ENCODE measurements at regions not wholly inside any gene's neighbourhood (a gene's known extent, or its start where the extent isn't known, plus 50 kb on each side); places are given as distances from the start of the nearest gene placed in this dataset.

GRCh38 chr9:85430659-85431338 lies 311.0 kb downstream of the AGTPBP1 start:
- Histone ChIP-seq H4K20me1 (ENCODE audit: insufficient read depth, low read length, poor library complexity, severe bottlenecking) (no peaks in the 10 kb centered on the region), H3K4me1 (ENCODE audit: insufficient read depth, low read length, poor library complexity, severe bottlenecking) (no peaks in the 10 kb centered on the region), H3K4me2 (ENCODE audit: low read depth, low read length, poor library complexity, severe bottlenecking) (no peak overlapping the region), H2AFZ (ENCODE audit: low read length) (no peak overlapping the region), H3K4me3 (ENCODE audit: low read length, poor library complexity, severe bottlenecking) (no peak overlapping the region), H3F3A (ENCODE audit: low read depth) (no peaks in the 10 kb centered on the region), H3K9me2 (replicated peaks; ENCODE audit: low read depth, low read length) (no peaks in the 10 kb centered on the region), H3K79me2 (ENCODE audit: insufficient read depth, low read length) (no peaks in the 10 kb centered on the region), H3K9ac (ENCODE audit: low read depth, low read length, poor library complexity, severe bottlenecking) (no peak overlapping the region), H3K9me3 (ENCODE audit: insufficient read depth, low read depth, low read length) (no peaks in the 10 kb centered on the region), H3K27me3 (ENCODE audit: insufficient read depth, low read length, poor library complexity, severe bottlenecking) (no peaks in the 10 kb centered on the region), H3K36me3 (ENCODE audit: insufficient read depth, low read length) (no peaks in the 10 kb centered on the region)
- TF ChIP-seq, protein P1, sequence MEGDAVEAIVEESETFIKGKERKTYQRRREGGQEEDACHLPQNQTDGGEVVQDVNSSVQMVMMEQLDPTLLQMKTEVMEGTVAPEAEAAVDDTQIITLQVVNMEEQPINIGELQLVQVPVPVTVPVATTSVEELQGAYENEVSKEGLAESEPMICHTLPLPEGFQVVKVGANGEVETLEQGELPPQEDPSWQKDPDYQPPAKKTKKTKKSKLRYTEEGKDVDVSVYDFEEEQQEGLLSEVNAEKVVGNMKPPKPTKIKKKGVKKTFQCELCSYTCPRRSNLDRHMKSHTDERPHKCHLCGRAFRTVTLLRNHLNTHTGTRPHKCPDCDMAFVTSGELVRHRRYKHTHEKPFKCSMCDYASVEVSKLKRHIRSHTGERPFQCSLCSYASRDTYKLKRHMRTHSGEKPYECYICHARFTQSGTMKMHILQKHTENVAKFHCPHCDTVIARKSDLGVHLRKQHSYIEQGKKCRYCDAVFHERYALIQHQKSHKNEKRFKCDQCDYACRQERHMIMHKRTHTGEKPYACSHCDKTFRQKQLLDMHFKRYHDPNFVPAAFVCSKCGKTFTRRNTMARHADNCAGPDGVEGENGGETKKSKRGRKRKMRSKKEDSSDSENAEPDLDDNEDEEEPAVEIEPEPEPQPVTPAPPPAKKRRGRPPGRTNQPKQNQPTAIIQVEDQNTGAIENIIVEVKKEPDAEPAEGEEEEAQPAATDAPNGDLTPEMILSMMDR (conservative IDR thresholded peaks at IDR 0.05; ENCODE audit: low read length), result no peak
- no peak for TF ChIP-seq EZH2phosphoT487 (IDR thresholded peaks at IDR 0.05; ENCODE audit: borderline replicate concordance)

- TF ChIP-seq, protein P1 (conservative IDR thresholded peaks at IDR 0.05; ENCODE audit: low read length), result no peak
- TF ChIP-seq EZH2phosphoT487 (IDR thresholded peaks at IDR 0.05; ENCODE audit: borderline replicate concordance), result no peak
- Histone ChIP-seq H2AFZ (ENCODE audit: low read length) (no peak overlapping the region), H3K27me3 (ENCODE audit: insufficient read depth, low read length, poor library complexity, severe bottlenecking) (no peaks in the 10 kb centered on the region), H3F3A (ENCODE audit: low read depth) (no peaks in the 10 kb centered on the region), H4K20me1 (ENCODE audit: insufficient read depth, low read length, poor library complexity, severe bottlenecking) (no peaks in the 10 kb centered on the region), H3K36me3 (ENCODE audit: insufficient read depth, low read length) (no peaks in the 10 kb centered on the region), H3K4me1 (ENCODE audit: insufficient read depth, low read length, poor library complexity, severe bottlenecking) (no peaks in the 10 kb centered on the region), H3K9ac (ENCODE audit: low read depth, low read length, poor library complexity, severe bottlenecking) (no peak overlapping the region), H3K4me3 (ENCODE audit: low read length, poor library complexity, severe bottlenecking) (no peak overlapping the region), H3K79me2 (ENCODE audit: insufficient read depth, low read length) (no peaks in the 10 kb centered on the region), H3K9me3 (ENCODE audit: insufficient read depth, low read depth, low read length) (no peaks in the 10 kb centered on the region), H3K4me2 (ENCODE audit: low read depth, low read length, poor library complexity, severe bottlenecking) (no peak overlapping the region), H3K9me2 (replicated peaks; ENCODE audit: low read depth, low read length) (no peaks in the 10 kb centered on the region)
These were observed 313.5 kb downstream of the AGTPBP1 start for GRCh38 chr9:85428230-85428629.

- H3K9ac ChIP-seq (ENCODE audit: low read depth, low read length, poor library complexity, severe bottlenecking), result no peak overlapping the region
- no peak overlapping the region for H3K4me3 ChIP-seq (ENCODE audit: low read length, poor library complexity, severe bottlenecking)
- TF ChIP-seq EZH2phosphoT487 (IDR thresholded peaks at IDR 0.05; ENCODE audit: borderline replicate concordance), result no peak
- TF ChIP-seq, protein P1 (conservative IDR thresholded peaks at IDR 0.05; ENCODE audit: low read length), result no peak
- no peaks in the 10 kb centered on the region for H3K27me3 ChIP-seq (ENCODE audit: insufficient read depth, low read length, poor library complexity, severe bottlenecking)
- no peak overlapping the region for H3K4me2 ChIP-seq (ENCODE audit: low read depth, low read length, poor library complexity, severe bottlenecking)
- no peaks in the 10 kb centered on the region for H3K4me1 ChIP-seq (ENCODE audit: insufficient read depth, low read length, poor library complexity, severe bottlenecking)
- H3K79me2 ChIP-seq (ENCODE audit: insufficient read depth, low read length), result no peaks in the 10 kb centered on the region
- H2AFZ ChIP-seq (ENCODE audit: low read length), result no peak overlapping the region
- H3K9me3 ChIP-seq (ENCODE audit: insufficient read depth, low read depth, low read length), result no peaks in the 10 kb centered on the region
- no peaks in the 10 kb centered on the region for H3K36me3 ChIP-seq (ENCODE audit: insufficient read depth, low read length)
- H4K20me1 ChIP-seq (ENCODE audit: insufficient read depth, low read length, poor library complexity, severe bottlenecking), result no peaks in the 10 kb centered on the region
- H3K9me2 ChIP-seq (replicated peaks; ENCODE audit: low read depth, low read length), result no peaks in the 10 kb centered on the region
- no peaks in the 10 kb centered on the region for H3F3A ChIP-seq (ENCODE audit: low read depth)
These were observed 314.0 kb downstream of the AGTPBP1 start for GRCh38 chr9:85427772-85428171.

Data from Loucy (cell line).